ENCODE measurements at regions not wholly inside any gene's neighbourhood (a gene's known extent, or its start where the extent isn't known, plus 50 kb on each side); places are given as distances from the start of the nearest gene placed in this dataset.
"Not testable (repeated sequence)": the region's sequence is repeated elsewhere in the genome, so short reads cannot be mapped to it uniquely, and the experiment has no call there.

DNA sequence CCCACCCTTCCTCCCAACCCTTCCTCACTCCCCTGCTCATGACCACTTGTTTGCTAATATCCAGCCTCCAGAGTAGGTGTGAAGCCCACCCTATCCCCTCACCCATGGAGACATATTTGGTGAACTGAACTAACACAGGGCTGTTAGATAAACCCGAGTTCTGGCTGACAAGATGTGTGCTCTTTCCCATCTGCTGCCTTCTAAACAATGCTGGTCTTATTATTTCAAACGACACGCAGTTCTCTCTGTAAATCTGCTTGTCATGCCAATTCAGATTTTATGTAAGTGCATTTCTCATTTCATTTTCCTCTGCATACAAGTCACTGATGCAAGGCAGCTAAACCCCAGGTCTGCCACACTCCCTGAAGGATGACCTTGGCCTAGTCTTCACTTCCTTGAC, 343.0 kb upstream of the CDH5 start:
- H3K4me3 ChIP-seq (ENCODE audit: low read depth, low read length), result no peak overlapping the region
- TF ChIP-seq CTCF (IDR thresholded peaks at IDR 0.05; ENCODE audit: insufficient read depth, low read length), result no peak
- no peak for DNase-seq (ENCODE audit: low read depth)

DNA sequence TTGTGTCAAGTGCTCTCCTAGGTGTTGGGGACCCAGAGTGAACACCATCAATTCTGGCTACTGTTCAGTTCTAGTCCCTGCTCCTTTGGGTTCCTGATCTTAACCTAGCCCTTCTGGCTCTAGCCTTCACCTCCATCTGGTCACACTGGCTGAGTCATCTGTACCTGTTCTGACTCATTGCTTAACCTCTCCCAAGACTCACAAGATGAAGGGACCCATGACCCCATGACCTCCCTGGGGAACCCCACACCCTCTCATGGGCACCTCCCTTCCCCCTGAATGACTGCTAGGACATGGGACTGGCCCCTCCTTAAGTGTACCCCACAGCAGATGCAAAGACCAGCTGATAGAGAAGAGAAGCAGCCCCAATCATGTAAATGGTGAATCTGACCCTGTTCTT, 345.8 kb upstream of the CDH5 start:
- no peak overlapping the region for H3K4me3 ChIP-seq (ENCODE audit: low read depth, low read length)
- DNase-seq (ENCODE audit: low read depth), result peak; percentile 40
- TF ChIP-seq CTCF (IDR thresholded peaks at IDR 0.05; ENCODE audit: insufficient read depth, low read length), result no peak

DNA sequence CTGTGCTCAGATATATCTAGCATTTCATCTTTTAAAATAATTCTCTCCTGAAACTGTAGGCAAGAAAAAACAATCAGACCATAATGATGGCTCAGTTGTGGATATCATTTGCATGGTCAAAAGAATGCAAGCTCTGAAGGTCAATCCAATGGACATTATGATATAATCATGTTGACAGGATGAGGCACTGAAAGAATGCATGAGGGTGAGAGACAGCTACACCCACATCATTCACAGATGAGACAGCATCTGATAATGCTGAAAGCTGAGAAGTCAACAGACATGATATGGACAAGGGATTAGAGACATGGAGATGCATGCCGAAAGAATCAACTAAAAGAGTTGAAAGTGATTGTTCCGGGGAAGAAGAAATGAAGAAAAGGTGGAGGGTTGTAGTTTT, 346.4 kb upstream of the CDH5 start:
- no peak overlapping the region for H3K4me3 ChIP-seq (ENCODE audit: low read depth, low read length)
- no peak for TF ChIP-seq CTCF (IDR thresholded peaks at IDR 0.05; ENCODE audit: insufficient read depth, low read length)
- no peak for DNase-seq (ENCODE audit: low read depth)

- not testable (repeated sequence) for DNase-seq (ENCODE audit: low read depth); H3K4me3 ChIP-seq (ENCODE audit: low read depth, low read length)
Measured at GRCh38 chr16:66019502-66019901, 347.0 kb upstream of the CDH5 start.

GRCh38 chr16:66014221-66014620, 352.3 kb upstream of the CDH5 start:
- TF ChIP-seq CTCF (IDR thresholded peaks at IDR 0.05; ENCODE audit: insufficient read depth, low read length), result no peak
- H3K4me3 ChIP-seq (ENCODE audit: low read depth, low read length), result no peak overlapping the region
- DNase-seq (ENCODE audit: low read depth), result no peak

GRCh38 chr16:66013486-66013885, 353.0 kb upstream of the CDH5 start:
- DNase-seq (ENCODE audit: low read depth), result no peak
- no peak overlapping the region for H3K4me3 ChIP-seq (ENCODE audit: low read depth, low read length)
- TF ChIP-seq CTCF (IDR thresholded peaks at IDR 0.05; ENCODE audit: insufficient read depth, low read length), result no peak

GRCh38 chr16:66008136-66008535, 358.4 kb upstream of the CDH5 start:
- TF ChIP-seq CTCF (IDR thresholded peaks at IDR 0.05; ENCODE audit: insufficient read depth, low read length), result no peak
- DNase-seq (ENCODE audit: low read depth), result peak; percentile 34
- no peak overlapping the region for H3K4me3 ChIP-seq (ENCODE audit: low read depth, low read length)

All from fibroblast of the aortic adventitia (primary cell).